OCI-LY1 (cell line): ENCODE measurements at regions not wholly inside any gene's neighbourhood (a gene's known extent, or its start where the extent isn't known, plus 50 kb on each side); places are given as distances from the start of the nearest gene placed in this dataset.

Experiments used
- EZH2 ChIP-seq: fragments of 200-600 bp; sonication (generic), shearing (Covaris generic); IDR thresholded peaks from 2 replicates; pipeline ENCODE4 v1.8.0; 2017; ENCODE audit warnings: borderline replicate concordance, mixed run types, mild to moderate bottlenecking, antibody characterized with exemption, low read length, moderate library complexity, mixed read lengths
- TF ChIP-seq, protein P1 (sequence below): fragments of 200-600 bp; sonication (generic), shearing (Covaris generic); IDR thresholded peaks from 2 replicates; pipeline ENCODE4 v1.5.1; 2017; ENCODE audit warnings: mild to moderate bottlenecking, antibody characterized with exemption, low read length, moderate library complexity, mixed read lengths

DNA sequence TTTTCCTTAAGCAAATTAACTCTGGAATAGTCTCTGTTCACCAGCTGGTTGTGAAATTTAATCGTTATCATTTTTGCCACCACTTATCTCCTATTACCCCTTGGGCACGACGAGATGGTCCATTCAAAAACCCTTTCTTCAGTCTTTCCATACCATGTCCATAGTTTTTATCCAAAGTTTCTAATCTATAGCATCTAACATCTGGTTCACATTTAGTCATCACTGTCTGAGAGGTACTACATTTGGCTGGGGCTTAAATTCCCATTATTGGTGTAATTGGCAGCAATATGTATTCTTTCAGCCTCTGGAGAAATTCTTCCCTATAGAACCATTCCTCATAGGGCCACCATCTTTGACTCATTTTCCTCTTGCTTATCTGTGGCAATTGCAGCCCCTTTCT is 163.5 kb downstream of the CCER1 start:
- TF ChIP-seq, protein P1, sequence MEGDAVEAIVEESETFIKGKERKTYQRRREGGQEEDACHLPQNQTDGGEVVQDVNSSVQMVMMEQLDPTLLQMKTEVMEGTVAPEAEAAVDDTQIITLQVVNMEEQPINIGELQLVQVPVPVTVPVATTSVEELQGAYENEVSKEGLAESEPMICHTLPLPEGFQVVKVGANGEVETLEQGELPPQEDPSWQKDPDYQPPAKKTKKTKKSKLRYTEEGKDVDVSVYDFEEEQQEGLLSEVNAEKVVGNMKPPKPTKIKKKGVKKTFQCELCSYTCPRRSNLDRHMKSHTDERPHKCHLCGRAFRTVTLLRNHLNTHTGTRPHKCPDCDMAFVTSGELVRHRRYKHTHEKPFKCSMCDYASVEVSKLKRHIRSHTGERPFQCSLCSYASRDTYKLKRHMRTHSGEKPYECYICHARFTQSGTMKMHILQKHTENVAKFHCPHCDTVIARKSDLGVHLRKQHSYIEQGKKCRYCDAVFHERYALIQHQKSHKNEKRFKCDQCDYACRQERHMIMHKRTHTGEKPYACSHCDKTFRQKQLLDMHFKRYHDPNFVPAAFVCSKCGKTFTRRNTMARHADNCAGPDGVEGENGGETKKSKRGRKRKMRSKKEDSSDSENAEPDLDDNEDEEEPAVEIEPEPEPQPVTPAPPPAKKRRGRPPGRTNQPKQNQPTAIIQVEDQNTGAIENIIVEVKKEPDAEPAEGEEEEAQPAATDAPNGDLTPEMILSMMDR: no peak
- TF ChIP-seq EZH2: no peak
